ENCODE measurements at regions not wholly inside any gene's neighbourhood (a gene's known extent, or its start where the extent isn't known, plus 50 kb on each side); places are given as distances from the start of the nearest gene placed in this dataset.

DNA sequence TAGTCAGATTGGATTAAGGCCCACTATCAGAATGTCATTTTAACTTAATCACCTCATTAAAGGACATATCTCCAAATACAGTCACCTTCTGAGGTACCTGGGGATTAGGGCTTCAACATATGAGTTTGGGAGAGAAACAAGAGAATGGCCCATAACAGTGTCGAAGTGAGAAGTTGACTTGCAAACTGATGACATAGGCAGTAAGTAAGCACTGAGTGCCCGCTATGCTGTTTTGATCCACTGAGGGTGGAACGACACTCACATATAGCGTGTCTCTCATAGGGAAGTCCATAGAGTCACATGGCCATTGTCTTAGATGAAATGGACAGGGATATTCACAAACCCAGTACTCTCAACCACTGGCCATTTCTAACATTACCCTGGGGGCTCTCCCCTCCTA is 264.2 kb downstream of the SAMD5 start:
- Mint-ChIP-seq H3K27ac (no peak overlapping the region), H3K4me1 (no peaks in the 10 kb centered on the region), H3K9me3 (no peaks in the 10 kb centered on the region), H3K4me3 (no peak overlapping the region), H3K36me3 (ENCODE audit: low read depth) (no peaks in the 10 kb centered on the region), H3K27me3 (no peaks in the 10 kb centered on the region)
- TF ChIP-seq, protein P1, sequence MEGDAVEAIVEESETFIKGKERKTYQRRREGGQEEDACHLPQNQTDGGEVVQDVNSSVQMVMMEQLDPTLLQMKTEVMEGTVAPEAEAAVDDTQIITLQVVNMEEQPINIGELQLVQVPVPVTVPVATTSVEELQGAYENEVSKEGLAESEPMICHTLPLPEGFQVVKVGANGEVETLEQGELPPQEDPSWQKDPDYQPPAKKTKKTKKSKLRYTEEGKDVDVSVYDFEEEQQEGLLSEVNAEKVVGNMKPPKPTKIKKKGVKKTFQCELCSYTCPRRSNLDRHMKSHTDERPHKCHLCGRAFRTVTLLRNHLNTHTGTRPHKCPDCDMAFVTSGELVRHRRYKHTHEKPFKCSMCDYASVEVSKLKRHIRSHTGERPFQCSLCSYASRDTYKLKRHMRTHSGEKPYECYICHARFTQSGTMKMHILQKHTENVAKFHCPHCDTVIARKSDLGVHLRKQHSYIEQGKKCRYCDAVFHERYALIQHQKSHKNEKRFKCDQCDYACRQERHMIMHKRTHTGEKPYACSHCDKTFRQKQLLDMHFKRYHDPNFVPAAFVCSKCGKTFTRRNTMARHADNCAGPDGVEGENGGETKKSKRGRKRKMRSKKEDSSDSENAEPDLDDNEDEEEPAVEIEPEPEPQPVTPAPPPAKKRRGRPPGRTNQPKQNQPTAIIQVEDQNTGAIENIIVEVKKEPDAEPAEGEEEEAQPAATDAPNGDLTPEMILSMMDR (IDR thresholded peaks at IDR 0.05) = no peak
- POLR2A ChIA-PET = no interaction called here
- ATAC-seq (ENCODE audit: low read depth) = no peak
- no peak for DNase-seq
- intact Hi-C loops (cut with micrococcal nuclease) = no loop called here
- CTCF ChIA-PET = no interaction called here

GRCh38 chr6:147774856-147775255 is 266.4 kb downstream of the SAMD5 start:
- TF ChIP-seq, protein P1 (IDR thresholded peaks at IDR 0.05) = no peak
- H3K27ac Mint-ChIP-seq = no peak overlapping the region
- ChIA-PET POLR2A (no interaction called here), CTCF (no interaction called here)
- no peaks in the 10 kb centered on the region for H3K36me3 Mint-ChIP-seq (ENCODE audit: low read depth)
- intact Hi-C loops (cut with micrococcal nuclease) = no loop called here
- ATAC-seq (ENCODE audit: low read depth) (no peak), DNase-seq (no peak)
- peaks cover 2% of the 10 kb centered on the region for H3K27me3 Mint-ChIP-seq
- no peak overlapping the region for H3K4me3 Mint-ChIP-seq
- H3K4me1 Mint-ChIP-seq = no peaks in the 10 kb centered on the region
- no peaks in the 10 kb centered on the region for H3K9me3 Mint-ChIP-seq

GRCh38 chr6:147776631-147777213 is 268.2 kb downstream of the SAMD5 start:
- no peak for ATAC-seq (ENCODE audit: low read depth)
- Mint-ChIP-seq H3K27ac (no peak overlapping the region), H3K36me3 (ENCODE audit: low read depth) (no peaks in the 10 kb centered on the region)

DNA sequence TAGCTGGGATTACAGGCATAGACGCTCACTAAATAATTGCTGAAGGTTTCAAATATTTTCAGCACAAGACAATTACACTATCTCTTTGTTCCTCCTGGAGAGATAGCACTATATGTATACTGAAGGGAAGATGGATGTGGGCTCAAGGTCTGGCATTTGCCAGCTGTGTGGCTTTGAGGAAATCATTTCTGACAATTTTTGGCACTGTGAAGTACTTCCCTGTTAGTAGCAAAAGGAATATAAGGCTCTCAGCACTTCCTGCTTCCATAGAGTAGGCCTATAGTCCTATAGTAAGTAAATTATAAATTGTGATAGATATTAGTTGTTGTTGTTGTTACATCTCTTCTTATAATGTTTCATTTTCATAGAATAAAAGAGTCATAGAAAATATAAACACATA is 271.1 kb downstream of the SAMD5 start:
- peaks cover 2% of the 10 kb centered on the region for H3K27me3 Mint-ChIP-seq
- POLR2A ChIA-PET = no interaction called here
- ATAC-seq (ENCODE audit: low read depth) (no peak), DNase-seq (no peak)
- intact Hi-C loops (cut with micrococcal nuclease) = no loop called here
- H3K4me1 Mint-ChIP-seq = no peaks in the 10 kb centered on the region
- no peak overlapping the region for H3K27ac Mint-ChIP-seq
- H3K4me3 Mint-ChIP-seq = no peak overlapping the region
- CTCF ChIA-PET = no interaction called here
- H3K9me3 Mint-ChIP-seq = no peaks in the 10 kb centered on the region
- no peaks in the 10 kb centered on the region for H3K36me3 Mint-ChIP-seq (ENCODE audit: low read depth)
- TF ChIP-seq, protein P1 (IDR thresholded peaks at IDR 0.05) = no peak

More at GRCh38 chr6:147776631-147777213, 268.2 kb downstream of the SAMD5 start:
- TF ChIP-seq, protein P1 (IDR thresholded peaks at IDR 0.05) = no peak
- Mint-ChIP-seq H3K27me3 (peaks cover 2% of the 10 kb centered on the region), H3K4me1 (no peaks in the 10 kb centered on the region), H3K9me3 (no peaks in the 10 kb centered on the region), H3K4me3 (no peak overlapping the region)
- DNase-seq = no peak
- intact Hi-C loops (cut with micrococcal nuclease) = no loop called here
- POLR2A ChIA-PET = no interaction called here
- CTCF ChIA-PET = no interaction called here

DNA sequence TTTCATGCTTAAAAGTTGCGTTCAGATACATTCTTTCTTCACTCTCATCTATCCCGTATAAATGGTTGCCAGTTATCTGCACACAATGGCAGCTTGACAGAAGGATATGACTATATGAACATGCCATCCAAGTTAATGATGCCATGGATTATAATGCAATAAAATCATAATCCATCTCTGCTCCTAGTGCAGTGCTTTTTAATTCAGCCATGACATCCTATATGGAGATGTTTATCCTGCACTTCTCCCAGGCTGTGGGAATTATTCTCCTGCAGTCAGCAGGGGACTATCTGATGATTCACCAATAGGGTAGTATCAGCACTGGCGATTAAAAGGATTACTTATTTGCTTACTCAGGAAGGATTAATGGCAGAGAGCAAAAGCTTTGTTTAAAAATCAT is 273.8 kb downstream of the SAMD5 start:
- POLR2A ChIA-PET = no interaction called here

More for the DNA sequence above, 273.8 kb downstream of the SAMD5 start:
- TF ChIP-seq, protein P1 (IDR thresholded peaks at IDR 0.05) = no peak
- CTCF ChIA-PET = no interaction called here
- DNase-seq = no peak
- no peaks in the 10 kb centered on the region for H3K36me3 Mint-ChIP-seq (ENCODE audit: low read depth)
- no peak overlapping the region for H3K27ac Mint-ChIP-seq
- H3K9me3 Mint-ChIP-seq = no peaks in the 10 kb centered on the region
- no peak for ATAC-seq (ENCODE audit: low read depth)
- peaks cover 2% of the 10 kb centered on the region for H3K27me3 Mint-ChIP-seq
- H3K4me1 Mint-ChIP-seq = no peaks in the 10 kb centered on the region
- no peak overlapping the region for H3K4me3 Mint-ChIP-seq
- intact Hi-C loops (cut with micrococcal nuclease) = no loop called here
